OCI-LY7 (cell line): ENCODE measurements at regions not wholly inside any gene's neighbourhood (a gene's known extent, or its start where the extent isn't known, plus 50 kb on each side); places are given as distances from the start of the nearest gene placed in this dataset.

ENCODE experiments used
- BruUV-seq: library from RNA; stranded (reverse); fragments of 400-500 nt; replicated peaks from 2 replicates; lab custom pipeline; 2021; lab: Mats Ljungman, UMichigan
- CTCF ChIA-PET: fragments of 300-600 bp; sonication (Branson Sonifier 250); formaldehyde crosslinking; loops from one replicate; lab custom pipeline; 2022; ENCODE audit warnings: antibody characterized with exemption; ENCODE audit not compliant: unreplicated experiment; lab: Charles Lee
- POLR2A ChIA-PET: fragments of 300-600 bp; sonication (Branson Sonifier 250); formaldehyde crosslinking; loops from one replicate; lab custom pipeline; 2022; ENCODE audit warnings: antibody characterized with exemption; lab: Charles Lee
- DNase-seq: peaks from one replicate; pipeline ENCODE4 v3.0.0-alpha.2; 2015; ENCODE audit warnings: low spot score
- H2AFZ ChIP-seq: fragments of 200-600 bp; sonication (generic), shearing (Covaris generic); 2 replicates; pipeline ENCODE4 v1.6.1; 2014; ENCODE audit warnings: mild to moderate bottlenecking, antibody characterized with exemption, low read length, moderate library complexity
- H3K27ac ChIP-seq: fragments of 200-600 bp; sonication (generic); 2 replicates; pipeline ENCODE4 v1.5.1; 2014; ENCODE audit warnings: mixed run types, low read depth, mild to moderate bottlenecking, moderate library complexity, low read length, inconsistent platforms; ENCODE audit not compliant: poor library complexity, severe bottlenecking
- H3K36me3 ChIP-seq: fragments of 200-600 bp; sonication (generic); 2 replicates; pipeline ENCODE4 v1.6.1; 2014; ENCODE audit warnings: mild to moderate bottlenecking, antibody characterized with exemption, low read length, moderate library complexity, mixed read lengths; ENCODE audit not compliant: insufficient read depth
- H3K4me1 ChIP-seq: fragments of 200-600 bp; sonication (generic); 2 replicates; pipeline ENCODE4 v1.5.1; 2014; ENCODE audit warnings: mild to moderate bottlenecking, low read length; ENCODE audit not compliant: insufficient read depth, poor library complexity, severe bottlenecking
- H3K4me2 ChIP-seq: fragments of 200-600 bp; sonication (generic); 2 replicates; pipeline ENCODE4 v1.6.1; 2014; ENCODE audit warnings: mild to moderate bottlenecking, low read length
- H3K4me3 ChIP-seq: fragments of 200-600 bp; sonication (generic); 2 replicates; pipeline ENCODE4 v1.5.1; 2014; ENCODE audit warnings: mild to moderate bottlenecking, low read depth, low read length; ENCODE audit not compliant: poor library complexity, severe bottlenecking
- H3K79me2 ChIP-seq: fragments of 200-600 bp; sonication (generic); 2 replicates; pipeline ENCODE4 v1.6.1; 2016; ENCODE audit warnings: low read depth, mild to moderate bottlenecking, low read length, moderate library complexity, mixed read lengths; ENCODE audit not compliant: insufficient read depth
- H3K9me2 ChIP-seq: fragments of 200-600 bp; sonication (generic); 2 replicates; pipeline ENCODE4 v1.6.1; 2016; ENCODE audit warnings: mild to moderate bottlenecking, low read length, mixed read lengths; ENCODE audit not compliant: insufficient read depth
- H3K9me3 ChIP-seq: fragments of 200-600 bp; sonication (generic); 2 replicates; pipeline ENCODE4 v1.6.1; 2014; ENCODE audit warnings: mild to moderate bottlenecking, mixed run types, low read length, mixed read lengths
- H4K20me1 ChIP-seq: fragments of 200-600 bp; sonication (generic); 2 replicates; pipeline ENCODE4 v1.6.1; 2014; ENCODE audit warnings: mild to moderate bottlenecking, antibody characterized with exemption, low read length, moderate library complexity, mixed read lengths; ENCODE audit not compliant: insufficient read depth
- EZH2phosphoT487 ChIP-seq: fragments of 200-600 bp; sonication (generic); IDR thresholded peaks from 2 replicates; pipeline ENCODE4 v1.6.1; 2018; ENCODE audit warnings: low read depth, borderline replicate concordance, mild to moderate bottlenecking, mixed run types, antibody characterized with exemption, low read length, moderate library complexity, mixed read lengths
- intact Hi-C: fragments of 100-400 bp; cut with micrococcal nuclease; formaldehyde crosslinking; loops from one replicate; pipeline ENCODE4 v1.10.0; 2022; ENCODE audit not compliant: unreplicated experiment
- TF ChIP-seq, protein P1 (sequence below): fragments of 200-600 bp; sonication (generic); conservative IDR thresholded peaks from 2 replicates; pipeline ENCODE4 v1.5.1; 2014; ENCODE audit warnings: mild to moderate bottlenecking, antibody characterized with exemption, low read length, moderate library complexity, mixed read lengths

DNA sequence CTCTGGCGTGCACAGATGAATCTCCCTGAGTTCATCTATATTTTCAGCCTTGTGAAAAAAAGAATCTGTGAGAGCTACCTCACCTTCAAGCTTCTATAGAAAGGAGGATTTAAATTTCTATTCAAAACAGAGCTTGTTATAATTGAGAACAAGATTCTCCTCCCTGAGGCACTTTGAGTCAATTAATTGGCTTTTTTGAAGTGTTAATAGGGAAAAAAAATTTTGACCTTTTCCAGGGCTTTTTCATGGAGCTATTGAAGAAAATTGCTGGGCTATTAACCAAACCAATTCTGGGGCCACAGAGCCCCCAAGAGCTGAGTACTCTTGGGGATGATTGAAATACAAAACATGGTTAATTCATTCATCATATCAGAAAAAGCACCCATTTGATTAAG lies 225.1 kb downstream of the CMPK2 start:
- POLR2A ChIA-PET, result interaction anchor here (1.1 to 1.2 kb wide), 2 partner anchors 9 to 13 kb away, joined by 3 to 5 read pairs; no protein-coding TSS in a partner anchor
- H3K4me1 ChIP-seq, result no peaks in the 10 kb centered on the region
- no peak overlapping the region for H3K4me3 ChIP-seq
- no peaks in the 10 kb centered on the region for H3K79me2 ChIP-seq
- H4K20me1 ChIP-seq, result no peaks in the 10 kb centered on the region
- H3K4me2 ChIP-seq, result no peak overlapping the region
- intact Hi-C loops, result no loop called here
- TF ChIP-seq EZH2phosphoT487, result no peak
- TF ChIP-seq, protein P1, sequence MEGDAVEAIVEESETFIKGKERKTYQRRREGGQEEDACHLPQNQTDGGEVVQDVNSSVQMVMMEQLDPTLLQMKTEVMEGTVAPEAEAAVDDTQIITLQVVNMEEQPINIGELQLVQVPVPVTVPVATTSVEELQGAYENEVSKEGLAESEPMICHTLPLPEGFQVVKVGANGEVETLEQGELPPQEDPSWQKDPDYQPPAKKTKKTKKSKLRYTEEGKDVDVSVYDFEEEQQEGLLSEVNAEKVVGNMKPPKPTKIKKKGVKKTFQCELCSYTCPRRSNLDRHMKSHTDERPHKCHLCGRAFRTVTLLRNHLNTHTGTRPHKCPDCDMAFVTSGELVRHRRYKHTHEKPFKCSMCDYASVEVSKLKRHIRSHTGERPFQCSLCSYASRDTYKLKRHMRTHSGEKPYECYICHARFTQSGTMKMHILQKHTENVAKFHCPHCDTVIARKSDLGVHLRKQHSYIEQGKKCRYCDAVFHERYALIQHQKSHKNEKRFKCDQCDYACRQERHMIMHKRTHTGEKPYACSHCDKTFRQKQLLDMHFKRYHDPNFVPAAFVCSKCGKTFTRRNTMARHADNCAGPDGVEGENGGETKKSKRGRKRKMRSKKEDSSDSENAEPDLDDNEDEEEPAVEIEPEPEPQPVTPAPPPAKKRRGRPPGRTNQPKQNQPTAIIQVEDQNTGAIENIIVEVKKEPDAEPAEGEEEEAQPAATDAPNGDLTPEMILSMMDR, result no peak
- H3K36me3 ChIP-seq, result no peaks in the 10 kb centered on the region
- no peaks in the 10 kb centered on the region for H3K9me3 ChIP-seq
- no peak for DNase-seq
- H2AFZ ChIP-seq, result no peak overlapping the region
- no peak overlapping the region for H3K27ac ChIP-seq
- H3K9me2 ChIP-seq, result no peaks in the 10 kb centered on the region
- no TSS peak for BruUV-seq
- CTCF ChIA-PET, result no interaction called here

DNA sequence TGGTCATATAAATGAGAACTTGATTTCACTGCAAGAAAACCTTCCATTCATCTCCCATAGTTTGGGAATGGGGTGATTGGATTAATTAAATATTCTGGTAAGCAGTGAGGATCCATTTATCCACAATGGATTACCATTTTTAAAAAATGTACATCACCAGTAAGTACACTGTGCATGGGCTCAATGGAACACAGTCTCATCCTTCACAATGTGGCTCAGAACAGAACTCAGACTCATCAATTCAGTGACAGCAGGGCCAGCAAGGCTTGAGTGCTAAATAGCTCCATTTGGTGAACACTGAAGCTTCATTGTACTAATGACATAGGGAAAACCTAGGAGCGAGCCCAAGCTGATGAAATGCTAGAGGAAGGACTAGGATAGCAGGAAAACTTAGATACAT lies 223.8 kb downstream of the CMPK2 start:
- no peak for DNase-seq
- no peaks in the 10 kb centered on the region for H3K36me3 ChIP-seq
- no peaks in the 10 kb centered on the region for H3K4me1 ChIP-seq
- BruUV-seq, result no TSS peak
- no peaks in the 10 kb centered on the region for H3K9me2 ChIP-seq
- intact Hi-C loops, result no loop called here
- POLR2A ChIA-PET, result interaction anchor here (0.5 kb wide), 1 partner anchor 599 kb away, joined by 4 read pairs; no protein-coding TSS in a partner anchor
- H3K79me2 ChIP-seq, result no peaks in the 10 kb centered on the region
- no peaks in the 10 kb centered on the region for H3K9me3 ChIP-seq
- CTCF ChIA-PET, result no interaction called here
- H4K20me1 ChIP-seq, result no peaks in the 10 kb centered on the region
- no peak for TF ChIP-seq EZH2phosphoT487
- TF ChIP-seq, protein P1, result no peak
- H3K4me3 ChIP-seq, result no peak overlapping the region
- H3K27ac ChIP-seq, result no peak overlapping the region
- no peak overlapping the region for H2AFZ ChIP-seq
- no peak overlapping the region for H3K4me2 ChIP-seq

DNA sequence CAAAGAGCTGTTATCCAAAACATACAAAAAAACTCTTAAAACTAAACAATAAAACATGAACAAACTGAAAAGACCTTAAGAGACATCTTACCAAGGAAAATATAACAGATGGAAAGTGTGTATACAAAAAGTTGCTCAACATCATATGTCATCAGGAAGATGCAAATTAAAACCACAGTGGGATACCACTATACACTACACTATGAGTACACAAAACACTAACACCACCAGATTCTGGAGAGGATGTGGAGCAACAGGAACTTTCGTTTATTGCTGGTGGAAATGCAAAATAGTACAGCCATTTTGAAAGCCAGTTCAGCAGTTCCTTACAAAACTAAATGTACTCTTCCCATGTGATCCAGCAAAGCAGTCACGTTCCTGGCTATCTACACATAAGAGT lies 221.4 kb downstream of the CMPK2 start:
- H3K9me3 ChIP-seq, result no peaks in the 10 kb centered on the region
- no peak overlapping the region for H3K4me3 ChIP-seq
- no peak overlapping the region for H3K4me2 ChIP-seq
- no peak overlapping the region for H3K27ac ChIP-seq
- no TSS peak for BruUV-seq
- no peaks in the 10 kb centered on the region for H4K20me1 ChIP-seq
- ChIA-PET POLR2A (no interaction called here), CTCF (no interaction called here)
- H3K36me3 ChIP-seq, result no peaks in the 10 kb centered on the region
- no peak overlapping the region for H2AFZ ChIP-seq
- H3K4me1 ChIP-seq, result no peaks in the 10 kb centered on the region
- H3K79me2 ChIP-seq, result no peaks in the 10 kb centered on the region
- intact Hi-C loops, result no loop called here
- no peak for TF ChIP-seq EZH2phosphoT487
- TF ChIP-seq, protein P1, result no peak
- H3K9me2 ChIP-seq, result no peaks in the 10 kb centered on the region
- no peak for DNase-seq
